A673 (cell line): ENCODE measurements at regions not wholly inside any gene's neighbourhood (a gene's known extent, or its start where the extent isn't known, plus 50 kb on each side); places are given as distances from the start of the nearest gene placed in this dataset.

ENCODE experiments used
- BruUV-seq: library from RNA; stranded (reverse); fragments of 400-500 nt; replicated peaks from 2 replicates; lab custom pipeline; 2021; lab: Mats Ljungman, UMichigan
- CTCF ChIA-PET: fragments of 300-600 bp; sonication (Branson Sonifier 250); formaldehyde crosslinking; loops from one replicate; lab custom pipeline; 2022; ENCODE audit warnings: antibody characterized with exemption; lab: Charles Lee
- POLR2A ChIA-PET: fragments of 300-600 bp; sonication (Branson Sonifier 250); formaldehyde crosslinking; loops from one replicate; lab custom pipeline; 2022; ENCODE audit warnings: antibody characterized with exemption; ENCODE audit not compliant: low non-redundant PET; lab: Charles Lee
- DNase-seq: peaks from one replicate; pipeline ENCODE4 v3.0.0-alpha.2; 2015; ENCODE audit warnings: low spot score
- H3K27ac ChIP-seq: fragments of 200-600 bp; sonication (generic); 2 replicates; pipeline ENCODE4 v1.5.1; 2016; ENCODE audit warnings: mixed run types, low read depth, mild to moderate bottlenecking, mixed read lengths, antibody characterized with exemption, low read length; ENCODE audit not compliant: poor library complexity, severe bottlenecking
- H3K27me3 ChIP-seq: fragments of 200-600 bp; sonication (generic); replicated peaks from 2 replicates; pipeline ENCODE4 v1.6.1; 2017; ENCODE audit warnings: mixed run types, low read depth, mild to moderate bottlenecking, mixed read lengths, antibody characterized with exemption, low read length; ENCODE audit not compliant: insufficient read depth, poor library complexity
- H3K36me3 ChIP-seq: fragments of 200-600 bp; sonication (generic); 2 replicates; pipeline ENCODE4 v1.6.1; 2016; ENCODE audit warnings: mixed run types, mild to moderate bottlenecking, mixed read lengths, antibody characterized with exemption, low read length; ENCODE audit not compliant: insufficient read depth, poor library complexity, severe bottlenecking
- H3K4me1 ChIP-seq: fragments of 200-600 bp; sonication (generic); 2 replicates; pipeline ENCODE4 v1.6.1; 2017; ENCODE audit warnings: mixed run types, mild to moderate bottlenecking, mixed read lengths, antibody characterized with exemption, low read length; ENCODE audit not compliant: insufficient read depth, poor library complexity, severe bottlenecking
- H3K4me3 ChIP-seq: fragments of 200-600 bp; sonication (generic); 2 replicates; pipeline ENCODE4 v1.5.1; 2016; ENCODE audit warnings: low read depth, mixed run types, mild to moderate bottlenecking, mixed read lengths, low read length; ENCODE audit not compliant: poor library complexity, severe bottlenecking
- H3K9me3 ChIP-seq: fragments of 200-600 bp; sonication (generic); 2 replicates; pipeline ENCODE4 v1.6.1; 2016; ENCODE audit warnings: mixed run types, low read depth, mild to moderate bottlenecking, mixed read lengths, antibody characterized with exemption, low read length; ENCODE audit not compliant: poor library complexity, severe bottlenecking
- CTCF ChIP-seq: fragments of 300-800, 200-600 bp; sonication (generic); conservative IDR thresholded peaks from 2 replicates; pipeline ENCODE4 v1.5.1; 2017; ENCODE audit warnings: low read depth, mild to moderate bottlenecking, antibody characterized with exemption, low read length, moderate library complexity, mixed read lengths
- EZH2 ChIP-seq: fragments of 200-600 bp; sonication (generic); IDR thresholded peaks from 2 replicates; pipeline ENCODE4 v1.6.1; 2017; ENCODE audit warnings: borderline replicate concordance, low read depth, mild to moderate bottlenecking, mixed read lengths, antibody characterized with exemption, low read length; ENCODE audit not compliant: poor library complexity, severe bottlenecking
- intact Hi-C: fragments of 100-400 bp; cut with micrococcal nuclease; formaldehyde crosslinking; loops from one replicate; pipeline ENCODE4 v1.10.0; 2022; ENCODE audit not compliant: unreplicated experiment

GRCh38 chr3:173249457-173249856 lies 108.4 kb upstream of the SPATA16 start:
- TF ChIP-seq CTCF (no peak), EZH2 (no peak)
- no peaks in the 10 kb centered on the region for H3K4me1 ChIP-seq
- ChIA-PET CTCF (interaction anchor here (0.7 kb wide), 1 partner anchor 137 kb away, joined by 3 read pairs; no protein-coding TSS in a partner anchor), POLR2A (no interaction called here)
- no peak overlapping the region for H3K4me3 ChIP-seq
- no peak for DNase-seq
- no peaks in the 10 kb centered on the region for H3K36me3 ChIP-seq
- BruUV-seq = no TSS peak
- H3K27me3 ChIP-seq = no peaks in the 10 kb centered on the region
- intact Hi-C loops = no loop called here
- H3K9me3 ChIP-seq = no peaks in the 10 kb centered on the region
- no peak overlapping the region for H3K27ac ChIP-seq

- Histone ChIP-seq H3K36me3 (no peaks in the 10 kb centered on the region), H3K27me3 (no peaks in the 10 kb centered on the region), H3K4me3 (no peak overlapping the region), H3K27ac (no peak overlapping the region), H3K9me3 (no peaks in the 10 kb centered on the region), H3K4me1 (no peaks in the 10 kb centered on the region)
- ChIA-PET CTCF (no interaction called here), POLR2A (no interaction called here)
- TF ChIP-seq CTCF (no peak), EZH2 (no peak)
- no peak for DNase-seq
- intact Hi-C loops = no loop called here
- BruUV-seq = no TSS peak
These were observed 100.7 kb upstream of the SPATA16 start for GRCh38 chr3:173241727-173242126.

- Histone ChIP-seq H3K4me1 (no peaks in the 10 kb centered on the region), H3K27ac (no peak overlapping the region), H3K9me3 (no peaks in the 10 kb centered on the region), H3K27me3 (no peaks in the 10 kb centered on the region), H3K4me3 (no peak overlapping the region), H3K36me3 (no peaks in the 10 kb centered on the region)
- no peak for DNase-seq
- ChIA-PET CTCF (no interaction called here), POLR2A (no interaction called here)
- no peak for TF ChIP-seq CTCF
- TF ChIP-seq EZH2 = no peak
- no TSS peak for BruUV-seq
- intact Hi-C loops = no loop called here
These were observed 97.1 kb upstream of the SPATA16 start for GRCh38 chr3:173238091-173238490.
